B cell (primary cell): ENCODE measurements at regions not wholly inside any gene's neighbourhood (a gene's known extent, or its start where the extent isn't known, plus 50 kb on each side); places are given as distances from the start of the nearest gene placed in this dataset.

Source experiments
- ATAC-seq: fragments of 200-7000 bp; cut with Tn5 transposase; one replicate; pipeline ENCODE4 v1.10.0; 2021; ENCODE audit warnings: low read depth, mild to moderate bottlenecking, moderate number of reproducible peaks, moderate library complexity
- CTCF ChIA-PET: fragments of 350-600 bp; sonication (Branson Sonifier 250); formaldehyde crosslinking; loops from one replicate; lab custom pipeline; 2021; ENCODE audit warnings: antibody characterized with exemption, inconsistent platforms; lab: Charles Lee
- POLR2A ChIA-PET: fragments of 350-600 bp; sonication (Branson Sonifier 250); formaldehyde crosslinking; loops from one replicate; lab custom pipeline; 2021; ENCODE audit warnings: antibody characterized with exemption; lab: Charles Lee
- DNase-seq: peaks from one replicate; pipeline ENCODE4 v3.0.0; 2013
- H2AFZ ChIP-seq: 2 replicates; pipeline ENCODE4 v1.6.1; 2012; ENCODE audit warnings: mild to moderate bottlenecking, low read depth, low read length; ENCODE audit not compliant: insufficient read depth, poor library complexity, severe bottlenecking
- H3K27ac ChIP-seq, 2 donors: 1 replicate in 1 of 2; 2 replicates in 1 of 2; pipeline ENCODE4 v1.5.1; 2012 to 2013; ENCODE audit warnings: low read length in 2 of 2, mild to moderate bottlenecking in 2 of 2, moderate library complexity in 1 of 2
- H3K27me3 ChIP-seq, 4 experiments: fragments of 200-600 bp in 1 of 4; sonication (generic) in 1 of 4; replicated peaks in 1 of 4; 1 replicate in 2 of 4; 2 replicates in 2 of 4; pipeline versions ENCODE4 v1.6.1 to v1.7.0; 2013 to 2016; ENCODE audit warnings: low read length in 3 of 4, mild to moderate bottlenecking in 2 of 4, mixed read lengths in 1 of 4, moderate library complexity in 1 of 4; ENCODE audit not compliant: insufficient read depth in 4 of 4, control insufficient read depth in 3 of 4; ENCODE audit errors: control extremely low read depth in 1 of 4
- H3K36me3 ChIP-seq, 2 experiments: replicated peaks in 1 of 2; 1 replicate in 1 of 2; 2 replicates in 1 of 2; pipeline versions ENCODE4 v1.6.1 to v1.7.1; 2013; ENCODE audit warnings: low read length in 1 of 2; ENCODE audit not compliant: insufficient read depth in 2 of 2, control insufficient read depth in 1 of 2; ENCODE audit errors: control extremely low read depth in 1 of 2, extremely low read depth in 1 of 2
- H3K4me1 ChIP-seq, 2 donors: fragments of 200-600 bp in 1 of 2; sonication (generic) in 1 of 2; 1 replicate in 1 of 2; 2 replicates in 1 of 2; pipeline versions ENCODE4 v1.5.1 to v1.6.1; 2013 to 2017; ENCODE audit warnings: low read length in 2 of 2; ENCODE audit not compliant: control insufficient read depth in 2 of 2, insufficient read depth in 2 of 2
- H3K4me2 ChIP-seq: replicated peaks from 2 replicates; pipeline ENCODE3; 2012; ENCODE audit warnings: mild to moderate bottlenecking, low read depth, low read length; ENCODE audit not compliant: poor library complexity, severe bottlenecking
- H3K4me3 ChIP-seq, 5 experiments: fragments of 200-600 bp in 1 of 5; sonication (generic) in 1 of 5; 1 replicate in 3 of 5; 2 replicates in 2 of 5; pipeline versions ENCODE4 v1.5.1 to v1.7.0; 2011 to 2016; ENCODE audit warnings: low read length in 4 of 5, mild to moderate bottlenecking in 4 of 5, low read depth in 2 of 5, control low read depth in 1 of 5, moderate library complexity in 1 of 5; ENCODE audit not compliant: insufficient read depth in 1 of 5; ENCODE audit errors: control extremely low read depth in 1 of 5, extremely low read depth in 1 of 5
- H3K79me2 ChIP-seq: fragments of 200-600 bp; sonication (generic); one replicate; pipeline ENCODE4 v1.6.0; 2016; ENCODE audit warnings: low read length; ENCODE audit not compliant: control insufficient read depth, insufficient read depth
- H3K9ac ChIP-seq: fragments of 200-600 bp; sonication (generic); 2 replicates; pipeline ENCODE4 v1.6.1; 2017; ENCODE audit warnings: mild to moderate bottlenecking, low read length, moderate library complexity
- H3K9me3 ChIP-seq, 3 donors: one replicate each; pipeline versions ENCODE4 v1.6.1 to v1.7.1; 2013; ENCODE audit warnings: low read length in 2 of 3; ENCODE audit not compliant: control insufficient read depth in 2 of 3, insufficient read depth in 1 of 3; ENCODE audit errors: control extremely low read depth in 1 of 3
- H4K20me1 ChIP-seq: 2 replicates; pipeline ENCODE4 v1.6.0; 2012; ENCODE audit warnings: mild to moderate bottlenecking, low read length; ENCODE audit not compliant: insufficient read depth, control insufficient read depth, poor library complexity, severe bottlenecking
- H3K27ac Mint-ChIP-seq: one replicate; pipeline ENCODE4 v1.8.0; 2021; ENCODE audit warnings: mixed read lengths
- H3K27me3 Mint-ChIP-seq: one replicate; pipeline ENCODE4 v1.8.0; 2021; ENCODE audit warnings: mixed read lengths
- H3K4me1 Mint-ChIP-seq: one replicate; pipeline ENCODE4 v1.8.0; 2021; ENCODE audit warnings: mixed read lengths
- H3K4me3 Mint-ChIP-seq: one replicate; pipeline ENCODE4 v1.8.0; 2021; ENCODE audit warnings: mixed read lengths
- H3K9me3 Mint-ChIP-seq: one replicate; pipeline ENCODE4 v1.8.0; 2022; ENCODE audit warnings: mixed read lengths; ENCODE audit not compliant: insufficient read depth
- CTCF ChIP-seq: fragments of 200-600 bp; IDR thresholded peaks from one replicate; pipeline ENCODE4 v1.8.0; 2022; ENCODE audit warnings: antibody characterized with exemption, mild to moderate bottlenecking
- EZH2 ChIP-seq: IDR thresholded peaks from 2 replicates; pipeline ENCODE4 v1.6.1; 2012; ENCODE audit warnings: borderline replicate concordance, low read depth, mild to moderate bottlenecking, moderate library complexity, low read length; ENCODE audit not compliant: insufficient read depth, poor library complexity, severe bottlenecking
- WGBS: methylation state at CpG from one replicate; pipeline ENCODE4 v1.1.5; 2013; ENCODE audit warnings: missing lambda C conversion rate; ENCODE audit not compliant: insufficient coverage; 5-methylcytosine and 5-hydroxymethylcytosine counted together
- intact Hi-C: fragments of 100-400 bp; cut with micrococcal nuclease; formaldehyde crosslinking; loops from one replicate; pipeline ENCODE4 v1.10.0; 2022

GRCh38 chrX:39491548-39492297, 606.0 kb downstream of the BCOR start:
- WGBS: 0% methylated on average over 5 of the region's 10 CpGs
- TF ChIP-seq CTCF (no peak), EZH2 (no peak)
- Mint-ChIP-seq H3K4me1 (peaks cover 42% of the 10 kb centered on the region), H3K27ac (peak overlapping the region; percentile 82), H3K9me3 (no peaks in the 10 kb centered on the region), H3K4me3 (peak overlapping the region; percentile 64), H3K27me3 (no peaks in the 10 kb centered on the region)
- ChIA-PET POLR2A (no interaction called here), CTCF (interaction anchor here (1.0 kb wide), 1 partner anchor 48 kb away, joined by 3 read pairs; no protein-coding TSS in a partner anchor)
- H2AFZ ChIP-seq: no peak overlapping the region
- H3K27me3 ChIP-seq: no peaks in the 10 kb centered on the region
- H4K20me1 ChIP-seq: no peaks in the 10 kb centered on the region
- intact Hi-C loops: no loop called here
- H3K4me3 ChIP-seq: no peak overlapping the region
- H3K36me3 ChIP-seq: no peaks in the 10 kb centered on the region
- DNase-seq (peak; percentile 82), ATAC-seq (peak; percentile 90)
- H3K4me1 ChIP-seq: peaks cover 47 to 58% of the 10 kb centered on the region in 2 donors
- peak overlapping the region; percentile 35 for H3K9ac ChIP-seq
- H3K27ac ChIP-seq: peak overlapping the region; percentile 63 to 65
- peaks cover 0 to 4% (median 0%) of the 10 kb centered on the region in 3 donors for H3K9me3 ChIP-seq
- H3K4me2 ChIP-seq: peak overlapping the region; percentile 68
- no peaks in the 10 kb centered on the region for H3K79me2 ChIP-seq

- DNase-seq: peak; percentile 64
- Histone ChIP-seq H3K79me2 (no peaks in the 10 kb centered on the region), H3K27me3 (no peaks in the 10 kb centered on the region), H4K20me1 (no peaks in the 10 kb centered on the region), H3K4me3 (no peak overlapping the region), H3K27ac (peak overlapping the region; percentile 63), H3K4me2 (peak overlapping the region; percentile 68), H2AFZ (no peak overlapping the region), H3K9me3 (peaks cover 0 to 4% (median 0%) of the 10 kb centered on the region in 3 donors), H3K9ac (no peak overlapping the region), H3K4me1 (peaks cover 47 to 51% of the 10 kb centered on the region in 2 donors), H3K36me3 (no peaks in the 10 kb centered on the region)
- Mint-ChIP-seq H3K9me3 (no peaks in the 10 kb centered on the region), H3K27me3 (no peaks in the 10 kb centered on the region), H3K27ac (peak overlapping the region; percentile 82), H3K4me3 (peak overlapping the region; percentile 70), H3K4me1 (peaks cover 39% of the 10 kb centered on the region)
- ChIA-PET POLR2A (no interaction called here), CTCF (no interaction called here)
- intact Hi-C loops: no loop called here
- 0% methylated on average over 2 of the region's 6 CpGs for whole genome bisulfite sequencing
- no peak for TF ChIP-seq EZH2
- TF ChIP-seq CTCF: no peak
- peak; percentile 57 for ATAC-seq
Observed at GRCh38 chrX:39492497-39493162, 605.1 kb downstream of the BCOR start.
